H1 (cell line): ENCODE measurements at regions not wholly inside any gene's neighbourhood (a gene's known extent, or its start where the extent isn't known, plus 50 kb on each side); places are given as distances from the start of the nearest gene placed in this dataset.

ENCODE experiments used
- CTCF ChIA-PET: fragments of 300-600 bp; sonication (Branson Sonifier 250); formaldehyde crosslinking; loops from one replicate; lab custom pipeline; 2021; ENCODE audit not compliant: partially characterized antibody; lab: Charles Lee
- POLR2A ChIA-PET: fragments of 300-600 bp; sonication (Branson Sonifier 250); formaldehyde crosslinking; loops from one replicate; lab custom pipeline; 2021; ENCODE audit warnings: inconsistent platforms; ENCODE audit not compliant: partially characterized antibody; lab: Charles Lee
- DNase-seq, 2 experiments: peaks; one replicate each; pipeline versions ENCODE4 v3.0.0 to v3.0.0-alpha.2; 2010 to 2022; ENCODE audit warnings: low spot score in 2 of 2, low read depth in 1 of 2, mixed read lengths in 1 of 2
- FAIRE-seq: peaks from 2 replicates; lab custom pipeline; 2011; peaks lifted over from hg19 to GRCh38; lab: Jason Lieb, UNC
- H2AFZ ChIP-seq: 2 replicates; pipeline ENCODE4 v1.8.1; 2012; ENCODE audit warnings: low read length, inconsistent platforms
- H2AK5ac ChIP-seq: 2 replicates; pipeline ENCODE4 v1.6.1; 2013; ENCODE audit warnings: low read depth, low read length
- H2BK120ac ChIP-seq: replicated peaks from 2 replicates; pipeline ENCODE3; 2013; ENCODE audit warnings: low read depth, low read length, inconsistent platforms
- H2BK12ac ChIP-seq: 2 replicates; pipeline ENCODE4 v1.6.1; 2013; ENCODE audit warnings: low read depth, low read length
- H2BK15ac ChIP-seq: 2 replicates; pipeline ENCODE4 v1.6.1; 2013; ENCODE audit warnings: low read length
- H2BK20ac ChIP-seq: 2 replicates; pipeline ENCODE4 v1.6.1; 2013; ENCODE audit warnings: low read length
- H2BK5ac ChIP-seq: 2 replicates; pipeline ENCODE4 v1.6.1; 2013; ENCODE audit warnings: low read depth, low read length
- H3K14ac ChIP-seq: 2 replicates; pipeline ENCODE4 v1.6.1; 2013; ENCODE audit warnings: inconsistent platforms; ENCODE audit not compliant: insufficient read length
- H3K18ac ChIP-seq: 2 replicates; pipeline ENCODE4 v1.6.1; 2013; ENCODE audit warnings: low read length; ENCODE audit errors: extremely low read depth
- H3K23ac ChIP-seq: 2 replicates; pipeline ENCODE4 v1.6.1; 2013; ENCODE audit warnings: inconsistent platforms; ENCODE audit not compliant: insufficient read length
- H3K23me2 ChIP-seq: 2 replicates; pipeline ENCODE4 v1.6.1; 2013; ENCODE audit warnings: low read depth, low read length
- H3K27ac ChIP-seq: 2 replicates; pipeline ENCODE4 v1.6.1; 2011; ENCODE audit warnings: low read depth, low read length, inconsistent platforms
- H3K27me3 ChIP-seq, 4 experiments: replicated peaks in 1 of 4; 1 replicate in 1 of 4; 2 replicates in 3 of 4; pipeline versions ENCODE4 v1.6.1 to v1.8.1; 2011 to 2013; ENCODE audit warnings: low read length in 3 of 4, mild to moderate bottlenecking in 3 of 4, inconsistent platforms in 2 of 4, mixed read lengths in 2 of 4, moderate library complexity in 1 of 4; ENCODE audit not compliant: control insufficient read depth in 3 of 4, insufficient read depth in 3 of 4; ENCODE audit errors: extremely low read depth in 1 of 4
- H3K36me3 ChIP-seq, 4 experiments: 2 replicates each; pipeline versions ENCODE4 v1.6.1 to v1.8.1; 2011 to 2013; ENCODE audit warnings: mild to moderate bottlenecking in 4 of 4, low read length in 3 of 4, moderate library complexity in 2 of 4, control low read depth in 1 of 4, inconsistent platforms in 1 of 4; ENCODE audit not compliant: insufficient read depth in 4 of 4, control insufficient read depth in 2 of 4
- H3K4ac ChIP-seq: replicated peaks from 2 replicates; pipeline ENCODE3; 2013; ENCODE audit warnings: low read length, low read depth, mixed read lengths, inconsistent platforms; ENCODE audit not compliant: insufficient read length
- H3K4me1 ChIP-seq, 4 experiments: replicated peaks in 1 of 4; 1 replicate in 1 of 4; 2 replicates in 3 of 4; pipeline versions ENCODE4 v1.6.1 to v1.8.1; 2011 to 2013; ENCODE audit warnings: low read length in 3 of 4, inconsistent platforms in 2 of 4, mixed read lengths in 1 of 4; ENCODE audit not compliant: insufficient read depth in 4 of 4, control insufficient read depth in 3 of 4
- H3K4me2 ChIP-seq, 2 experiments: 2 replicates each; pipeline versions ENCODE4 v1.6.1 to v1.8.1; 2011 to 2013; ENCODE audit warnings: low read depth in 2 of 2, low read length in 2 of 2, control low read depth in 1 of 2, inconsistent platforms in 1 of 2, mild to moderate bottlenecking in 1 of 2; ENCODE audit not compliant: insufficient read depth in 1 of 2
- H3K4me3 ChIP-seq, 4 experiments: fragments of 200-600, 300-600 bp in 1 of 4; sonication (generic), shearing (Covaris generic), sonication (Bioruptor Twin) in 1 of 4; 2 replicates each; pipeline versions ENCODE4 v1.5.1 to v1.8.1; 2011 to 2016; ENCODE audit warnings: low read length in 4 of 4, low read depth in 3 of 4, control low read depth in 2 of 4, inconsistent platforms in 2 of 4, mild to moderate bottlenecking in 2 of 4, mixed read lengths in 1 of 4, moderate library complexity in 1 of 4; ENCODE audit not compliant: insufficient read depth in 2 of 4; ENCODE audit errors: extremely low read depth in 1 of 4
- H3K56ac ChIP-seq: replicated peaks from 2 replicates; pipeline ENCODE3; 2013; ENCODE audit warnings: low read depth, mild to moderate bottlenecking, mixed read lengths, low read length, inconsistent platforms; ENCODE audit not compliant: insufficient read length
- H3K79me1 ChIP-seq: 2 replicates; pipeline ENCODE4 v1.6.1; 2013; ENCODE audit warnings: low read depth, low read length, control low read depth
- H3K79me2 ChIP-seq, 2 experiments: 2 replicates each; pipeline versions ENCODE4 v1.6.1 to v1.8.1; 2012 to 2013; ENCODE audit warnings: low read length in 2 of 2, mild to moderate bottlenecking in 2 of 2, inconsistent platforms in 1 of 2; ENCODE audit not compliant: insufficient read depth in 2 of 2, control insufficient read depth in 1 of 2
- H3K9ac ChIP-seq, 4 experiments: replicated peaks in 1 of 4; 1 replicate in 1 of 4; 2 replicates in 3 of 4; pipeline versions ENCODE4 v1.6.1 to v1.8.1; 2011 to 2013; ENCODE audit warnings: low read depth in 3 of 4, low read length in 3 of 4, control low read depth in 2 of 4, mild to moderate bottlenecking in 2 of 4, moderate library complexity in 2 of 4, inconsistent platforms in 1 of 4; ENCODE audit errors: extremely low read depth in 1 of 4
- H3K9me3 ChIP-seq, 2 experiments: 2 replicates each; pipeline versions ENCODE4 v1.6.1 to v1.8.1; 2012 to 2013; ENCODE audit warnings: mild to moderate bottlenecking in 2 of 2, moderate library complexity in 2 of 2, control low read depth in 1 of 2, inconsistent platforms in 1 of 2, low read depth in 1 of 2, low read length in 1 of 2, mixed read lengths in 1 of 2; ENCODE audit not compliant: insufficient read depth in 2 of 2
- H4K20me1 ChIP-seq, 2 experiments: replicated peaks in 1 of 2; 2 replicates each; pipeline versions ENCODE3 to v1.8.1; 2011 to 2013; ENCODE audit warnings: inconsistent platforms in 2 of 2, low read length in 2 of 2, mild to moderate bottlenecking in 1 of 2; ENCODE audit not compliant: insufficient read depth in 2 of 2, control insufficient read depth in 1 of 2
- H4K5ac ChIP-seq: 2 replicates; pipeline ENCODE4 v1.6.1; 2013; ENCODE audit warnings: low read length, low read depth, mixed read lengths, inconsistent platforms; ENCODE audit not compliant: insufficient read length
- H4K8ac ChIP-seq: 2 replicates; pipeline ENCODE4 v1.8.0; 2013; ENCODE audit warnings: mild to moderate bottlenecking, moderate library complexity, low read length, inconsistent platforms; ENCODE audit not compliant: insufficient read depth; ENCODE audit errors: extremely low read depth
- H4K91ac ChIP-seq: replicated peaks from 2 replicates; pipeline ENCODE3; 2013; ENCODE audit warnings: low read length, mixed read lengths, inconsistent platforms; ENCODE audit not compliant: insufficient read length
- CEBPB ChIP-seq: IDR thresholded peaks from 2 replicates; pipeline ENCODE4 v1.6.1; 2012; ENCODE audit warnings: low read depth, low read length
- CHD1 ChIP-seq: IDR thresholded peaks from 2 replicates; pipeline ENCODE4 v1.6.1; 2012; ENCODE audit warnings: low read depth, low read length, improper control_type of control experiment
- CHD2 ChIP-seq: IDR thresholded peaks from 2 replicates; pipeline ENCODE4 v1.6.1; 2012; ENCODE audit warnings: low read length, improper control_type of control experiment
- EGR1 ChIP-seq: IDR thresholded peaks from 2 replicates; pipeline ENCODE4 v1.6.1; 2011; ENCODE audit warnings: low read depth, low read length, borderline replicate concordance
- JUN ChIP-seq: IDR thresholded peaks from 2 replicates; pipeline ENCODE4 v1.6.1; 2011; ENCODE audit warnings: low read depth, mild to moderate bottlenecking, improper control_type of control experiment, low read length
- KDM1A ChIP-seq: fragments of 200-600, 300-600 bp; sonication (generic); IDR thresholded peaks from 2 replicates; pipeline ENCODE4 v1.7.1; 2016; ENCODE audit warnings: mild to moderate bottlenecking, low read length, borderline replicate concordance
- KDM4A ChIP-seq: IDR thresholded peaks from one replicate; pipeline ENCODE4 v1.7.1; 2012; ENCODE audit warnings: low read depth, mild to moderate bottlenecking, moderate library complexity, low read length, inconsistent platforms; ENCODE audit not compliant: severe bottlenecking
- MAFK ChIP-seq: IDR thresholded peaks from 2 replicates; pipeline ENCODE4 v1.6.1; 2012; ENCODE audit warnings: low read depth, mild to moderate bottlenecking, improper control_type of control experiment, low read length
- PHF8 ChIP-seq: fragments of 200-600 bp; sonication (generic); conservative IDR thresholded peaks from 2 replicates; pipeline ENCODE4 v1.7.1; 2012; ENCODE audit warnings: low read depth, mild to moderate bottlenecking, inconsistent platforms, low read length, moderate library complexity
- POLR2A ChIP-seq, 2 experiments: IDR thresholded peaks; 1 replicate in 1 of 2; 2 replicates in 1 of 2; pipeline ENCODE4 v1.6.1; 2011; ENCODE audit warnings: low read depth in 2 of 2, low read length in 2 of 2, mild to moderate bottlenecking in 2 of 2; ENCODE audit errors: control extremely low read depth in 1 of 2
- POLR2AphosphoS5 ChIP-seq: IDR thresholded peaks from 2 replicates; pipeline ENCODE4 v1.6.1; 2011; ENCODE audit warnings: low read depth, low read length
- SIRT6 ChIP-seq: IDR thresholded peaks from one replicate; pipeline ENCODE4 v1.7.1; 2012; ENCODE audit warnings: low read length, inconsistent platforms
- SP4 ChIP-seq: IDR thresholded peaks from 2 replicates; pipeline ENCODE4 v1.6.1; 2012; ENCODE audit warnings: low read length, inconsistent platforms
- YY1 ChIP-seq: IDR thresholded peaks from 2 replicates; pipeline ENCODE4 v1.6.1; 2011; ENCODE audit warnings: low read depth, mild to moderate bottlenecking, low read length

GRCh38 chr14:82504894-82505293 lies 971.2 kb upstream of the SEL1L start:
- Histone ChIP-seq H2AFZ (no peak overlapping the region), H2BK120ac (no peak overlapping the region), H3K23me2 (no peaks in the 10 kb centered on the region), H3K9me3 (peaks cover 0 to 7% of the 10 kb centered on the region in 2 experiments; a peak in 2 of 4 replicates), H2BK5ac (no peak overlapping the region), H2BK15ac (no peak overlapping the region), H3K9ac (no peak overlapping the region), H2AK5ac (no peak overlapping the region), H4K5ac (no peak overlapping the region), H3K4me3 (no peak overlapping the region), H3K79me1 (no peaks in the 10 kb centered on the region)
- ChIA-PET CTCF (no interaction called here), POLR2A (no interaction called here)
- no peak for TF ChIP-seq SIRT6
- no peak for TF ChIP-seq PHF8
- TF ChIP-seq EGR1 = no peak
- TF ChIP-seq CEBPB = no peak
- TF ChIP-seq KDM1A = no peak
- no peak for TF ChIP-seq POLR2AphosphoS5
- no peak for TF ChIP-seq YY1
- no peak for TF ChIP-seq POLR2A (IDR thresholded peaks at IDR 0.05; ENCODE audit: control extremely low read depth in 1 of 2, low read depth in 2 of 2, low read length in 2 of 2)
- TF ChIP-seq KDM4A = no peak
- TF ChIP-seq CHD2 = no peak
- TF ChIP-seq CHD1 = no peak
- no peak for TF ChIP-seq JUN
- TF ChIP-seq SP4 = no peak
- no peak for TF ChIP-seq MAFK
- TF ChIP-seq, all 59 proteins: peak for 0
- no peak overlapping the region for H2BK20ac ChIP-seq
- no peaks in the 10 kb centered on the region for H3K27me3 ChIP-seq
- no peak overlapping the region for H4K91ac ChIP-seq
- no peak overlapping the region for H3K14ac ChIP-seq
- H3K4me2 ChIP-seq = no peak overlapping the region
- no peak overlapping the region for H3K23ac ChIP-seq
- no peak overlapping the region for H2BK12ac ChIP-seq
- DNase-seq (no peak), FAIRE-seq (no peak)
- H4K20me1 ChIP-seq = no peaks in the 10 kb centered on the region
- no peak overlapping the region for H3K18ac ChIP-seq
- H3K36me3 ChIP-seq = no peaks in the 10 kb centered on the region
- no peak overlapping the region for H4K8ac ChIP-seq
- H3K27ac ChIP-seq = no peak overlapping the region
- no peaks in the 10 kb centered on the region for H3K79me2 ChIP-seq
- H3K4me1 ChIP-seq = no peaks in the 10 kb centered on the region
- no peak overlapping the region for H3K4ac ChIP-seq
- no peak overlapping the region for H3K56ac ChIP-seq
